ENCODE measurements at regions not wholly inside any gene's neighbourhood (a gene's known extent, or its start where the extent isn't known, plus 50 kb on each side); places are given as distances from the start of the nearest gene placed in this dataset.

DNA sequence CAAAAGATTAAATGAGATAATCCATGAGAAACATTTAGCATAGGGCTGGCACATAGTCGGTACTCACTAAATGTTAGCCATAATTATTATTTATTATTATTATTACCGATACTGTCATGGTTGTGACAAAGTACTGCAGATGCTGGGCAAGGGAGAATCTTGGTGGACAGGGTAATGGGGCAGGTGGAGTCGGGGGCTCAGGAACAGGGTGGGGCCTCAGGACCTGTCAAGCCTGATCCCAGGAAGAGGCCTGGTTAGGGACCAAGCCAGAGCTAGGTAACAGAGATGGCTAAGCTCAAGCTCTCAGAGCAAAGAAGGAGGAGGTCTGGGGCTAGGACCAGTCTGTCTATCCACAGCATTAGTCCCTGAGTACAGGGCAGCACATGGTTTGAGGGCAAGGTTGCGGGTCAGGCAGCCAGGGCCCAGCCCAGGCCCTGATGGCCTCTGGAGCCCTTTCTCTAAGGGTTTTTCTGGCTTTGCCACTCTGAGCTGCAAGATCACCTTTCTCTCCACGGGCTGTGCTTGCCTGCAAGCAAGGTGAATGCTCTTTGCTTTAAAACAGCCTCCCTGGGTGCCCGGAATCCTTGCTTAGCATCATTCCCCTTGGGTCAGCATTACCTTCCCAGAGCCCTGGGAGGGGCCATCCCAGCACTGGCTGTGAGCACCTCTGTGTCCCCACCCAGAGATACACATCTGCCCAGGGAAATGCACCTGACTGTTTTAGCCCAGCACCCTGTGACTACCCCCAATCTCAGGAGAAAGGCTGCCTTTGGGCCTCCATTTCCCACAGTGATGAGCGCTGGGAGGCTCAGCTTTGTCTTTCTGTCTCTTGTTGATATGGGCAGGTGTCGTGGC is 572.0 kb downstream of the PTPRU start:
- no peak for DNase-seq
- TF ChIP-seq, protein P1, sequence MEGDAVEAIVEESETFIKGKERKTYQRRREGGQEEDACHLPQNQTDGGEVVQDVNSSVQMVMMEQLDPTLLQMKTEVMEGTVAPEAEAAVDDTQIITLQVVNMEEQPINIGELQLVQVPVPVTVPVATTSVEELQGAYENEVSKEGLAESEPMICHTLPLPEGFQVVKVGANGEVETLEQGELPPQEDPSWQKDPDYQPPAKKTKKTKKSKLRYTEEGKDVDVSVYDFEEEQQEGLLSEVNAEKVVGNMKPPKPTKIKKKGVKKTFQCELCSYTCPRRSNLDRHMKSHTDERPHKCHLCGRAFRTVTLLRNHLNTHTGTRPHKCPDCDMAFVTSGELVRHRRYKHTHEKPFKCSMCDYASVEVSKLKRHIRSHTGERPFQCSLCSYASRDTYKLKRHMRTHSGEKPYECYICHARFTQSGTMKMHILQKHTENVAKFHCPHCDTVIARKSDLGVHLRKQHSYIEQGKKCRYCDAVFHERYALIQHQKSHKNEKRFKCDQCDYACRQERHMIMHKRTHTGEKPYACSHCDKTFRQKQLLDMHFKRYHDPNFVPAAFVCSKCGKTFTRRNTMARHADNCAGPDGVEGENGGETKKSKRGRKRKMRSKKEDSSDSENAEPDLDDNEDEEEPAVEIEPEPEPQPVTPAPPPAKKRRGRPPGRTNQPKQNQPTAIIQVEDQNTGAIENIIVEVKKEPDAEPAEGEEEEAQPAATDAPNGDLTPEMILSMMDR (IDR thresholded peaks at IDR 0.05; ENCODE audit: low read depth, low read length), result no peak
- no peaks in the 10 kb centered on the region for H3K4me1 ChIP-seq
- H3K27me3 ChIP-seq, result no peaks in the 10 kb centered on the region
- no peaks in the 10 kb centered on the region for H3K9me3 ChIP-seq
- H3K4me3 ChIP-seq (ENCODE audit: low read depth, low read length), result no peak overlapping the region
- H3K36me3 ChIP-seq, result no peaks in the 10 kb centered on the region

DNA sequence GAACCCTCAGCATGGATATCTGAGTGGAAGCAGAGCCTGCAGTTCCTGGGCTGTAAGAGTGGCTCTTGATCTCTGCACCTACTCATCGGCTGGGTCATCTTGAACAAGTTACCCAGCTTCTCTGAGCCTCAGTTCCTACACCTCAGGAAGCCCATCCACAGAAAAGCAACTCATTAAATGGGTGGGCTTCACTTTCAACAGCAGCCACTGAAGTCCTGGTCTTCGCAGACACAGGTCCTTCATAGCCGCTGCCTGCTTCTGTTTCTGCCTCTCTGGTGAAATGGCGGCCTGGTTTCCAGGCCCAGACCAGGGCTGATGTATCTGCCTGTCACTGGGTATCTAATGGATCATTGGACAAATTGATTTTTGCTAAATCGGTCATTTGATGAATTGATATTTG is 571.4 kb downstream of the PTPRU start:
- no peaks in the 10 kb centered on the region for H3K9me3 ChIP-seq
- H3K4me1 ChIP-seq, result no peaks in the 10 kb centered on the region
- no peaks in the 10 kb centered on the region for H3K36me3 ChIP-seq
- no peaks in the 10 kb centered on the region for H3K27me3 ChIP-seq
- H3K4me3 ChIP-seq (ENCODE audit: low read depth, low read length), result no peak overlapping the region
- DNase-seq, result no peak
- TF ChIP-seq, protein P1 (IDR thresholded peaks at IDR 0.05; ENCODE audit: low read depth, low read length), result no peak

DNA sequence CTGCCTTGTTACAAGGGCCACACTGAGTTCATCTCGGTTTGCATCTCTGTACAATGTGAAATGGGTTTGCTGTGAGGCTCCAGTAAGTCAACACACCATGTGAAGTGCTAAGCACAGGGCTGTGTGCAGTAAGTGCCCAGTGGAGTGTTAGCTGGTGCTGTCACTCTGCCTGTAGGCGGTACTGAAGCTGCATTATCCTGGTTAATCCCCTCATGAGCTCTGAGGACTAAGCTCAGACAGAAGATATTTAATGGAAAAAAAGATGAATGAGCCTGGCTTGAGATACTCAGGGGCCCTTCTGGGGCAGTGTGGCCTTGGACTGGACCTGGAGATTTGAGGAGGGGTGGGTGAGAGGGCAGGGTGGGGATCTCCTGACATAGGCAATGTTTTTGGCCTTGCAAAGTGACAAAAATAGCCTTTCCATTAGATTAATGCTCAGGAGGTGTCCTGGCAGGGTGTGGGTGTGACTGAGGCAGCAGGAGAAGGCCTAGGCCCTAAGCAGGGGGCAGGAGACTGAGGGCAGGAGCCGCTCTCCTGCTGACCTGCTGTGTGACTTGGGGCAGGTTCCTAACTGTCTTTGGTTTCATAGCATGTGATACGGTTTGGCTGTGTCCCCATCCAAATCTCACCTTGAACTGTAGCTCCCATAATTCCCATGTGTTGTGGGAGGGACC is 570.5 kb downstream of the PTPRU start:
- no peak for DNase-seq
- H3K4me3 ChIP-seq (ENCODE audit: low read depth, low read length), result no peak overlapping the region
- no peaks in the 10 kb centered on the region for H3K27me3 ChIP-seq
- no peaks in the 10 kb centered on the region for H3K9me3 ChIP-seq
- no peaks in the 10 kb centered on the region for H3K36me3 ChIP-seq
- H3K4me1 ChIP-seq, result no peaks in the 10 kb centered on the region
- TF ChIP-seq, protein P1 (IDR thresholded peaks at IDR 0.05; ENCODE audit: low read depth, low read length), result no peak

DNA sequence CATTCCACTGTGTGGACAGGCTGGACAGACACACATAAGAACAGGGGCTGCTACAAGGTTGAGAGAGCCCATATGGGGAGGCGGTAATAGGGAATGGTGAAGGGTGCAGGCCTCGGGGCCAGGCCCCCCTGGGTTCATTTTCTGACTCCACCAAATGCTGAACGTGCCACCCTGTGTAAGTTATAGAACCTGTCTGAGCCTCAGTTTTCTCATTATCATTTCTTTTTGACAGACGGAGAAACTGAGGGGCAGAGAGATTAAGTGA is 569.5 kb downstream of the PTPRU start:
- H3K27me3 ChIP-seq, result no peaks in the 10 kb centered on the region
- DNase-seq, result no peak
- H3K4me1 ChIP-seq, result no peaks in the 10 kb centered on the region
- TF ChIP-seq, protein P1 (IDR thresholded peaks at IDR 0.05; ENCODE audit: low read depth, low read length), result no peak
- no peaks in the 10 kb centered on the region for H3K36me3 ChIP-seq
- H3K9me3 ChIP-seq, result no peaks in the 10 kb centered on the region
- no peak overlapping the region for H3K4me3 ChIP-seq (ENCODE audit: low read depth, low read length)

DNA sequence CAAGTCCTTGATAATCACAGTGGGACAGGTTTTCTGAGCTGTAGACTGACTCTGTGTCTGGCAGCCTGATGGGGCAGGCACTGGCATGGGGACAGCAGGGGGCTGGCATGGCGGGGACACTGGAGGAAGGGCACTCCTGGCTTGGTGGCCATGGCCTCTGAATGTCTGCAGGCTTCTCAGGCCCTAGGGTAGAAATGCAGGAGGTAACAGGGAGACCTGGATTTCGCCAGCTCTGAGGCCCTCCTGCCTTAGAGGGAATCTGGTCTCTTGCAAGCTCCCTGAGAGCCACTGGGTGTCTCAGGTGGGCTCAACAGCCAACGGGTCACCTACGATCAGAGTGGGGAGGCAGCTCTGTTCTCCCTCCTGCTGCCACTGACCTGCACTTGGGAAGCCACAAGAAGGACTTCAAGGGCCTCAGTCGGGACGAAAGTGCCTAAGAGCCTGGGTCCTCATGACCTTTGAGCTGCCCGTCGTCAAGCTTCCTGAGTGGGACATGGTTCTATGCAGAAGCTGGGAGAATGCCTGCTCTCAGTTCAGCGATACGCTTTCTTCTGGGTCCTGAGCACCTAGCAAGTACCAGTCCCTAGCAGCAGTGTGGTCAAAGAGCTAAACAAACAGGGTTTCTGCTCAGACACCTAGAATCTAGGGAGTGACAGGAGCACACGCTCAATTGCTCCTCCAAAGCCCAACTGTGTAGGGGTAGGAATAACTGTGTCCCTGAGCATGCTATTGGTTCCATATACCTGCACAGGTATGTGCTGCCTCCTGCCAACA is 569.0 kb downstream of the PTPRU start:
- H3K9me3 ChIP-seq, result no peaks in the 10 kb centered on the region
- TF ChIP-seq, protein P1 (IDR thresholded peaks at IDR 0.05; ENCODE audit: low read depth, low read length), result no peak
- H3K36me3 ChIP-seq, result no peaks in the 10 kb centered on the region
- DNase-seq, result no peak
- H3K27me3 ChIP-seq, result no peaks in the 10 kb centered on the region
- no peak overlapping the region for H3K4me3 ChIP-seq (ENCODE audit: low read depth, low read length)
- H3K4me1 ChIP-seq, result no peaks in the 10 kb centered on the region
